Fibroblast of peridontal ligament (primary cell): ENCODE measurements at regions not wholly inside any gene's neighbourhood (a gene's known extent, or its start where the extent isn't known, plus 50 kb on each side); places are given as distances from the start of the nearest gene placed in this dataset.

Experiments used
- DNase-seq: peaks from one replicate; pipeline ENCODE4 v3.0.0-alpha.2; 2010; ENCODE audit errors: extremely low read depth

DNA sequence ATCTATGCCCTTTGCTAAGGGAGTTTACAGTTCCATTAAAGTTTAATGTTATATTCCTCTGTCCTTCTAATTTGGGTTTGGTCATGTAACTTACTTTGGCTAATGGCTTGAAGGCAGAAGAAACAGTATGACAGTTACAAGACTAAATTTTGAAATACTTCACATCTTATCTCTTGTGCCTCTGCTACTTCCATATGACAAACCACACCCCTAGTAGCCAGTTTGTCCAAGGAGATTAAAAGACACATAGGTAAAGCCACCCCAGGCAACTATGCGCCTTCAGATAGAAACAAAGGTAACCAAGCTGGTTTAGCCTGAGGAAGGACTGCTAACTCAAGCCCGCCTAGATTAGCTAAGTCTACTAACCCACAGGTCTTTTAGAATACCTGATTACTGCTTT lies 273.4 kb upstream of the MIR17HG start:
- DNase-seq = no peak

DNA sequence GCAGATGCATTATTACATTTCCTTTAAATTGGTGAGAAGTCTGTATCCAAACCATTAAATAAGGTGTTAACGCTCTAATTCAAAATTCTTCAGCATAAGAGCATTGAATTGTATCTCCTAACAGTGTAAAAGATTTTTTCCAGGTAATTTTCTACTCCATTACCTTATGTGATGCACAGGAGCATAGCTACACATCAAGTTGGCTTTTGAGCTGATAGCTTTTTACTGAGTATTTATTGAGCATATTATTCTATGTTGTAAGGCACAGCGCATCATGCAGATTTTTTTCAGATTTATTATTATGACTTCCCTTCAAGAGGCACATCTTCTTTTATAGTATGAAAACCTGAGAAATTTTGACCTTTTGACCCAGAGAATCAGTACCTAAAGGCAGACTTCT lies 270.7 kb upstream of the MIR17HG start:
- no peak for DNase-seq

DNA sequence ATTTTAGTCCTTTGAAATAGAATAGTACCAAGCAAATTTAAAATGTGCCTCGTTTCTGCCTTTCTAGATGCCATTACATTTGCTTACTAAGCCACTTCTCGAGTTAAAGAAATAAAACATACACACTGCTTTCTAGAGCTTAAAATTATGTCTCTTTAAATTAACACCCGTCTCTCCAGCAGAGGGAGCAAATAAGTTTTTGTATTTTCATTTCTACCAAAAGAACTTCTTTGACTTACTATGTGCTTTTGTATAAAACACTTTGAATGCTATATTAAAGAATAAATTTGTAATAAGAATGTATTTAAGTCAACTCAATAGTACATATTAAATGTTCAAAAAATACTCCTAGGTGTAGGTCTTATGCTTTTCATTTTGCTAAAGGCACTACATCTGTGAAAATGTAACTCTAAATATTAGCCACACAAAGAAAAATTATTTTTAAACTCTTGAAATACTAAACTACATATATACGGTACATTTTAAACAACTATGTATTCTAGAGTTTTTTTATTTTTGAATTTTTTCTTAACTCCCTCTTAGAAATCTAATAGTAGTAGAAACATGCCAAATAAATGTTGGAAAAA lies 269.3 kb upstream of the MIR17HG start:
- DNase-seq = no peak

DNA sequence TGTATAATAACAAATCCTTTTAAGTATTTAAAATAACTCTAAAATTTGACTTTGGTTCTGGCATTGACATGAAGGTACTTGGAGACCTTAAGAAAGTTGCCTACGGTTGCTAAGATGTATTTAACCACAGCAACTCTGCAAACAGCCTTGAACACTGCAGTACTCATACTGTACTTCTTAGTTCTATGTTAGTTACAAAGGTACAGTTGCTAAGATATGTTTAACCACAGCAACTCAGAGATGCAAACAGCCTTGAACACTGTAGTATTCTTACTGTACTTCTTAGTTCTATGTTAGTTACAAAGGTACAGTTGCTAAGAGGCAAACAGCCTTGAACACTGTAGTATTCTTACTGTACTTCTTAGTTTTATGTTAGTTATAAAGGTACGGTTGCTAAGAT lies 268.3 kb upstream of the MIR17HG start:
- no peak for DNase-seq

DNA sequence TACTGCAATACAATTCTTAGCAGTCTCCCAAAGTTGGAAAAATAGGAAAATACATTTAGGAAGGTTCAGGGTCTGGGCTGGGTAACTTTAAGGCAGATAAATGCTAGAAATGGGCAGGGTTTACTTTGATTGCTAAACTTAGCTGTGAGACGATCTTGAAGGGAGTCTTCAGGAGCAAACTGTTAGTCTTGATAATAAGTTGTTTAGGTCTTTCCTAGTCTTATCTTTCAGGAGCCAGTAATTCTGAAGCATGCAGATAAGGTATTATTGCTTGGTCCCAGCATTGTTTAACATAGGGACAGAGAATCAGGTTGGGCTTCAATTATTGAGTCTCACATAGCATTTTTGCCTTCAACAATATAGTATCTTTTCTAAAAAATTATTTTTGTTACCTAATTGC lies 262.4 kb upstream of the MIR17HG start:
- DNase-seq = no peak

DNA sequence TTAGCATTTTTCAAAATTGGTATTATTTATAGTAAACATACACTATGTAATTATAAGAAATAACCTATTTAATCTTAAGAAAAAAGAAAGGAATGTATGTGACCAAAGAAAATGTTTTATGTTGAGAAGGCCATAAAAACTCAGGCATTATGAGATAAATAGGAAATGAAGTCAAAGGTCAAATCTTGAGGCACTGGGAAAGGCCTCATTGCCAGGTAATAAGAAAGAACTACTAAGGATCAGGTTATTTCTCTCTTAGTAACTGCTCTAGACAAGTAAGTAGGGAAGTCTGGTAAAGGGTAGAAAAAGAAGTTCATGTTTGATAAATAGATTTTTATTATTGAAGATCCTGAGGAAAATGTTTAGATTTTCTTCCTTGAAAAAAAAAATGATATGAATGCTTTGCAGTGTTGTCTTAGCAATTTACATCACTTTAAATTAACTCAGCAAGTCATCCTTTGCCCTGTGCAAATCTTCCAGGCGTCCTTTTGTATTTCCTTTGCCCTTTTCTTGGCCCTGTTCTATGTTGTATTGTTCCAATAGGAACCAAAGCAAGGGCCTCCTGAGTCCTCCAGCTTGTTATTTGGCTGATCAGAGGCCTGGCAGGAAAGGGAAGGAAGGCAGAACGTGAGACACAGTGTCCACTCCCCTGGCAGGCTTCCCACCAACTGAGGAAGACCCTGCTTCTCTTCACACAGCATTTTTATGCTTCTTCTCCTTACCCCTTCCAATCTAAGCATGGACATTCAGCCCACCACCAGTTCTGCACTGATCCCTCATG lies 260.4 kb upstream of the MIR17HG start:
- DNase-seq = no peak

DNA sequence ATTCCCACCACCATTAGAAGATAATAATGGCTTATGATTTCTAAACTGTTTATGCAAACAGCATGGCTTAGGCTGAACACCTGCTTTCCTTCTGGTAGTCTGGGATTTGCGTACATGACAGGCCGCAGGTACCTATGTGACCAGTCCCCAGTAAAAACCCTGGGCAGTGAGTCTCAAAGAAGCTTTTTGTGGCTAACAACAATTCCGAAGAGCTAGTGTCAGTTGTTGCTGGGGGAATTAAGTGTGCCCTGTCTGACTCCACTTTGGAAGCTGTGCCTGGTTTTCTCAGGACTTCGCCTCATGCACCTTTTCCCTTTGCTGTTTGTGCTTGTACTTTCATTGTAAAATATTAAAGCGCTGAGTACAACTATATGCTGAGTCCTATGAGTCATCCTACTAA lies 250.2 kb upstream of the MIR17HG start:
- DNase-seq = no peak

DNA sequence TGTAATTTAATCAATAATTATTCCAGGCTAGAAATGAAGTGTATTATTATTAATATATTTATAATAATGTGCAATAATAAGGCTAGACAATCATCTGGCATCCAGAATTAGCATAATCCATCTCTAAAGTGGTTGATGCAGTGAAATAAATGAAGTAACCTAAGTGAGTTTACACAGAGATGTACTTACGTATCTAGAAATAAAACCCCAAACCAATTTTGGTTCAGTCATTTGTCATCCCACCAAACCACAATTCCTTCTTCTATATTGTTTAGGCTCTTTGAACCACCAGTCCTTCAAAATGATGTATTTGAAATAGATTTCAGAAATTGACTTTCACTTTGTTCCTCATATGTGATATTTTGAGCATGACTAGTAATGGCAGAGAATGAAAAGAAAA lies 247.6 kb upstream of the MIR17HG start:
- no peak for DNase-seq

DNA sequence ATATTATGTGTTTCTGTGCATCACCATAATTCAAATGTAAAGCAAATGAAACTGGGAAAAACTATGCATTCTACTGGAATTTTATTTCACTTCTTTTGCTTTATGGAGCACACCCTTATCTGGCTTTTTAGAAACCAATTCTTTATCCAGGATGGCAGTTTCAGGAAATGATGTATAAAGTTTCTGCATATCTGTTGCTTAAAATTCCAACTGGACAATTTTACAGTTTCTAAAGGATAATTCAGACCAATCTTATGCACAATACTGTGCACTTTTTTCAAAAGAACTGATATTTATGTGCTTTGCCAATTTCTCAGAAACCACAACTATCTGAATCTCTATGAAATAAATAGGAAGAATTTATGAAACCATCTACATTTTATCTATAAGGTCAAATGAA lies 246.5 kb upstream of the MIR17HG start:
- DNase-seq = no peak

DNA sequence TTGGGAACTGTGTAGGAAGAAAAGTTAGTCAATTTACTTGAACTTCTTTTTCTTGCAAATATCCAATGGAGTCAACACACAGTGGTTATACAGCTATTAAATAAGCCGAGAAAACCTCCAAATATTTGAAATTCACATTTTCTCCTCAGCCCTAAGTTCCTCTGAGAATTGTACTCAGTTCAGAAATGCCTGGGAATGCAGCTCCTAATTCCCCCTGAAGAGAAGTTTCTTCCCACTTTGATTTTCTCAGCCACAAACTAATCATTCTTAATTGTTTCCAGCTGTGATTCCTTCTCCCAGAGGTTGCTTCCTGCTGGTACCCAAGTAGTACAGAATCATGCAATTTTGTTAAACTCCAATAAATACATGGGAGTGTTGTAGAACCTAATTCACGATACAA lies 246.1 kb upstream of the MIR17HG start:
- no peak for DNase-seq

DNA sequence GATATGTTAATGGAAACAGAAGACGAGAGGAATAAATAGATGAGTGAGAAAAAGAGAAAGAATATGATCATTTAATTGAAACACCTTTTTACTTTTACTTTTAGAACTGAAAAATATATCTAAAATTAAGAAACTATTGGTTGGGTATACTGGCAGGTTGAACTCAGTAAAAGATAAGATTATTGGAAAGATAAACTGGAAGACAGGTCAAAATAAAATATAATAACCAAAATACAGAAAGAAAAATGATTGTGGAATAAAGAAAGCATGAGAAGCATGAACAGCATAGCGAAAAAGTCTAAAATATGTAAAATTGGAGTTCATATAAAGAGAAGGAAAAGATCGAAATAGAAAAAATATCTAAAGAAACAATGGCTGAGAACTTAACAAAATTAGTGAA lies 242.2 kb upstream of the MIR17HG start:
- DNase-seq = no peak

DNA sequence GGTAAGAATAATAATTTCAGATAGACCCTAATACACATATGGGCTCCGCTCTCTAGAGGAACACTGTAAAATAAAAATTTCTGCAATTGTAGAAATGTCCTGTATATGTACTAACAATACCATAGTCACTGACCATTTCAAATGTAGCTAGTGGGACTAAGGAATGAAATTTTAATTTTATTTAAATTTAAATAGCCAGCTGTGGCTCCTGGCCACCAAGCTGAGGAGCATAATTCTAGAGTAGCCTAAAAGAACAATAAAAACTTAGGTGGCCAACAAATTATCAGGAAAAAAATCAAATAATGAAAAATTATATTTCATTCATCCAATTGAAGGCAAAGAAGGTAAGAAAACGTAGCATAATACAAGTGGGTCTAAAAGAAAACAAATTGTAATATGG lies 240.9 kb upstream of the MIR17HG start:
- no peak for DNase-seq

DNA sequence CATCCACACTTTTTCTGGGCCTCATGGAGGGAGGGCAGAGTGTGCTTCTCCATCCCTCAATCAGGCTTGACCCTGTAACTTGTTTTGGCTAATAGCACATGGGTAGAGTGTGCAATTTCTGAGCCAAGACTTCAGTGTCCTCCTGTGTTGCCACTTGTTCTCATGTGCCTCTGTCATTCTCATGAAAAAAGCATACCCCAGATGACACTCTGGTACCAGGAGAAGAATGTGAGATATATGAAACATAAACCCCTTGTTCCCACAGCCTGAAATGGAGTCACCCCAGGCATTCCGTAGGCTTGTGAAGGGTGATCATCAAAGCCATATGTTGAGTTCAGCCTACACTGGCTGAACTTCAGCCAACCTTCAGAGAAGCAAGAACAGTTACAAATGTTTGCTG lies 239.2 kb upstream of the MIR17HG start:
- DNase-seq = no peak

DNA sequence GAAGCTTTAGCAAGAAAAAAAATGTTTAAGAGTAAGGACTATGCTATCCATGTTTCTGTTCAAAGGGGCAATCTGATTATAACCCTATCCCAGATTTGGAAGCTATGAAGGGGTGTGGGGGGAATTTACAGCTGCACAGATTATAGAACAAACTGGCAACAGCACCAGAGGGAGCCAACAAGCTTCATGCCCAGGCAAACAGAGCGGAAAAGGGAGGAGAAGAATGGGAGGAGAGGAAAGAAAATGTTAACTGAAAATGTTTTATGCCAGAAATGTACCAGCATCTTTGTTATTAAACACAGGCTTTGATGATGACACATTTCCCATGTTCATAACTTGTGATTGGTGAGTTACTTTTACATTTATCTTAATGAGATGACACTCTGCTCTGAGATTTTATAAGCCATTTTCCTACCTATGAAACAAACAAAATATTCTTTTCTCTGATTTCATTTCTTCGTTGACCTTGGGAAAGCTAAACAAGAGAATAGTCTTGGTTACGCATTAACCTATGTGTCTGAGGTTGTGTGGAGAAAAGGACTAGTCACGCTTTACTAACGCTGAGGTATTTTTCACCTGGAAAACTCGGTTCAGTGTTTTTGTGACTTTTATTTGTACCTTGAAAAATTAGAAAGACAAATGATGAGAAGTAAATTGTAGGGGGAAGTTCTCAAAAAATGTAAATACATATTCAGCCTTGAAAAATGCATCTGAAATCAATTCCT lies 235.8 kb upstream of the MIR17HG start:
- no peak for DNase-seq

DNA sequence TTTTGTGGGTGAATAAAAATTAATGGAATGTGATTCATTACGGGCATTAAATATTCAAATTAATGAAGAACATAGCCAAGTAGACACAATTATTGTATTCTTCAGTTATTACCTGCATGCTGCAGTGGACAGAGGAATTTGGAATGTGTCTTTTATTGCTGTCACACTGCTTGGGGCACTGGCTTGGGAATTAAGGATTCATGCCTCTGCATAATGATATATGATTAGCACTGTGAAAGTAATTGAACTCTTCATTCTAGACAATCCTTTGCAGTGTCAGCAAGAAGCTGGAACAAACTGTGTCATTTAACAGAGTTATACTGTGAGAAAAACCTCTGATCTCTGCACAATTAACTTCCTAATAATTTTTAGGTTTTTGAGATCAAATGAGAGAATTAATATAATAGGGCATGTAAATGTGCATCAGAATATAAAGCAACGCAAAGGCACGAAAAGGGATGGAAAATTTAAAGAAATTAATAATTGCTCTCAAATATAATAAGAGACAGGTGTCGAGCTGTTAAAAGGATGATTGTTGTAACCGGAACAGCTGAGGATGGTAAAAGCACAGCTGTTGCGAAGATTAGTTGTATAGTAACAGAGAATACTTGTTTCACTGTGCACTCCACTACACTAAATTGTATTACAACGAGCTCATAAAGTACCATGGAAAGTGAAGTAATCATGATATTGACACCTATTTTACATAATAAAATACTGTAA lies 235.1 kb upstream of the MIR17HG start:
- no peak for DNase-seq

DNA sequence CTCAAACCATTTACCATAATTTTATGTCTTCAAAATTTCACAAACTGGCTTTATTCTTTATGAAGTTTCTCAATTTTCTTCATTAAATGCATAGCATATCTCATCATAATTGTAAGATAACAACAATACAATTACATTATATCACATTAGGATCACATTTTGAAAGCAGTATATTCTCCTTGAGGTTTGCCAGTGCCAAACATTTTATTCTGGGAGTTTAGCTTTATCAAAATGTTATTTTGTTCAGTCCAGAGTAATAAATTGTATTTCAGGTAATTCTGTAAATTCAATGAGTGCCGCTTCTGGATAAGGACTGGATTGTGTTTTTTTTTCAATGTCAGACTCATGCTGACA lies 234.6 kb upstream of the MIR17HG start:
- DNase-seq = no peak

DNA sequence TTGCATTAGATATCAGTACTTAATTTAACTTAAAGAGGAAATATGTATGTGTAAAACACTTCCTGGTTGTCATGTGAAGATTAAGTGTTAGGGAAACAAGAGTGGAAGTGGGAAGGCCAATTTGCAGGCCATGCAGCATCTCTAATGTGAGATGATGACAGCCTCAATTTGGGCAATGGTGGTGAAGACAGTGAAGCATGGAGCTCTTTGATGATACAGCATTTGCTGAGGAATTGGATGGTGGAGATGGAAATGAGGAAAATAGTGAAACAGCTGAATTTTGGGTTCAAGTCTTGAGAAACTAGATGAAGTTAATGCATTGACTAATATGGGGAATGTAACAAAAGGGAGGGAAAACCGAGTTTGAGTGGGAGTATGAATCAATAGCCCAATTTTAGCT lies 231.7 kb upstream of the MIR17HG start:
- DNase-seq = no peak

DNA sequence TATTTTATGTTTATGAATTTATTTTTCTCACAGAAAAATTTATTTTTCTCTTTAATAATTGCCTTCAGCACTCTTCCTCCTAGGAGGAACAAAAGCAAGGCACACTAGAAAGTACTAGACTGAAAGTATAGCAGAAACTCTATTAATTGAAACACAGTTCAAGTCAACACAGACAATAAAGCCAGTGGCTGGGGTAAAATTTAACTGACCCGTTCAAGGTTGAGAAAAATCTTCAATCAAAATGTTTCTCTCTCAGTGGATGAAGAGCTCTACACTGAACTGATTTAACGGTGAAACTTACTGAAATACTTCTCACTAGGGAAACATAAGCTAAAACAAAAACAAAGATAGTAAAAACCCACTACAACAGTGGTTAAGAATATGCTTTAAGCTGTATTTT lies 230.1 kb upstream of the MIR17HG start:
- DNase-seq = no peak

DNA sequence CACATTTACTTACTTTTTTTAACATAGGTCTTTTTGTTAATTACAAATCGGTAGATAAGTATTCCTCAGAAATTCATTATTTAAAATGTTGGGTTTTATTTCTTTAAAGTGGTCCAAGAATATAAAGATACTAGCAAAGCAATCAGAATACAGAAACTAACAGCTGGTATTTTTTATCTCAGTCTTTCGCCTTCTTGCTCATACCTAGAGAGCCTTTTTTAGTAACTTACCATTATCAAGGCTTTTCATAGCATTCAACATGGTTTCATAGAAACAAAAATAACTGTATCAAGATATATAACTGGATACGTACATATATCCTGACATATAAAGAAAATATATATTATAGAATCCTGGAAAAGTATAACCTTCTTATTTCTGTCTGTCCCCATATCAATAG lies 227.8 kb upstream of the MIR17HG start:
- no peak for DNase-seq

DNA sequence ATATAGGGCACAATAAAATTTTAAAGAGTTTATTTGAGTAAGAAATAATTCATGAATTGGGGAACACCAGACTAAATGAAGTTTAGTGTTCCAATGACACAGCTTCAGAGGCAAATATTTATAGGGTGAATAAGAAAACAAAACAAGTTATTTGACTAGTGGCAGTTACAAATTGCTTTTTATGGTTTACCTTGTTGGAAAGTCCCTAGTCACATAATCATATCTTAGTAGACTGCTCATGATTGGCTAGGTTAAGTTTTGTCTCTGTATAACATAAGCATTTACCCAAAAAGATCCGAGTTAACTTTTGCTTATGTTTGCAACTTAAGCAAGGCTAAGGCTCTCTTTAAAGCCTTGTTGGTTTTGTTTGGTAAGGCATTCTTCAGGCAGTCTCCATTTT lies 224.7 kb upstream of the MIR17HG start:
- DNase-seq = no peak

DNA sequence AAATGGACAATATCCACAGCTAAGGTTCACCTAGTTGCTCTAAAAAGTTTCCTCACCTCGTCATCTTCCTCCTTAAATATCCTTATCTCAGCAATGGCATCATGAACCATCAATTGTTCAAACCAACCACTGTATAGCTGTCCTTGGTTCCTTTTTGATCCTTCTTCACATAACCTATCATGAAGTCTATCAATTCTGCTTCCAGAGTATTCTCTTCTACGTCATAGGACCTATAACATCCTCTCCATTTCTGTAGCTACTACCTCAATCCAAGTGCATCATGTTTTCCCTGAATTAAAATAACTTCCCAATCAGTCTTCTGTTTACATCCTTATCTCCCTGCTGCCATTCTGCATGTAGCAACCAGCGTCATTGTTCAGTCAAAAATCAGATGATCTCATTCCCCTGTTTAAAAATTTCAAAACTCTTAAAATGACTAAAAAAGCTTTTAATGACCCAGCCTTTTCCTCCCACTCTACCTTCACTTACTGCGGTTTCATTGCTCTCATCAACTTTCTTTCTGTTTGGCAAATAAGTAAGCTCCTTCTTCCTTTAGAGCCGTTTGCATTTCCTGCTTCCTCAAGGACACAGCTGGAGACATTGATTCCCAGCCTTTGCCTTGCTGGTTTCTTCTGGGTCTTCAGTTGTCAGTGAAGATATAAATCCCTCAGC lies 223.9 kb upstream of the MIR17HG start:
- DNase-seq = no peak

DNA sequence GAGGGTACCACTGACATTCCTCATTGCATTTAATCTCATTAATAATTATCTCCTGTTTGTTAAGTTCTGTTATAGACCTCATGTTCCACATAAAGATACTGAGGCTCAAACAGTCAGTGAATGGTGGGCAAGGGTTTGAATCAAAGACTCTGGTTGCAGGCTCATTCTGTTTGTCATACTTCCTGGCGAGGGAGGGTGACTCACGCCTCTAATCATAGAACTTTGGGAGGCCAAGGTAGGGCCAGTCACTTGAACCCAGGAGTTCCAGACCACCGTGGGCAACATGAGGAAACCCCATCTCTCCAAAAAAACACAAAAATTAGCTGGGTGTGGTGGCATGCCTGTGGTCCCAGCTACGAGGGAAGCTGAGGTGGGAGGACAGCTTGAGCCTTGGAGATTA lies 220.7 kb upstream of the MIR17HG start:
- no peak for DNase-seq
